GM12878 (cell line): ENCODE measurements at regions not wholly inside any gene's neighbourhood (a gene's known extent, or its start where the extent isn't known, plus 50 kb on each side); places are given as distances from the start of the nearest gene placed in this dataset.

Source experiments
- ATAC-seq: fragments of 200-7000 bp; cut with Tn5 transposase; 3 replicates; pipeline ENCODE4 v1.9.1; 2020; ENCODE audit warnings: mild to moderate bottlenecking, moderate library complexity
- BruUV-seq: library from RNA; stranded (reverse); fragments of 400-500 nt; replicated peaks from 2 replicates; lab custom pipeline; 2021; lab: Mats Ljungman, UMichigan
- CTCF ChIA-PET: fragments of 300-600 bp; sonication (Branson Sonifier 250); formaldehyde crosslinking; extraction: SDS; loops from one replicate; lab custom pipeline; 2021; ENCODE audit warnings: inconsistent platforms; lab: Yijun Ruan, JAX
- POLR2A ChIA-PET: fragments of 350-600 bp; formaldehyde crosslinking; extraction: SDS; loops from one replicate; lab custom pipeline; 2021; ENCODE audit warnings: inconsistent platforms; lab: Charles Lee
- RAD21 ChIA-PET: fragments of 300-600 bp; sonication (Branson Sonifier 250); formaldehyde crosslinking; loops from one replicate; lab custom pipeline; 2023; ENCODE audit warnings: antibody characterized with exemption; ENCODE audit not compliant: unreplicated experiment; lab: Charles Lee
- SMC1A ChIA-PET: fragments of 300-600 bp; sonication (Branson Sonifier 250); formaldehyde crosslinking; loops from one replicate; lab custom pipeline; 2023; ENCODE audit not compliant: unreplicated experiment, uncharacterized antibody; lab: Charles Lee
- DNase-seq: peaks from one replicate; pipeline ENCODE4 v3.0.0-alpha.2; 2011; ENCODE audit warnings: low read depth, low spot score
- FAIRE-seq: peaks from 3 replicates; lab custom pipeline; 2011; peaks lifted over from hg19 to GRCh38; lab: Jason Lieb, UNC
- H2AFZ ChIP-seq: 2 replicates; pipeline ENCODE4 v1.6.0; 2011; ENCODE audit warnings: low read depth, low read length, control low read depth; ENCODE audit not compliant: control insufficient read depth
- H3K27ac ChIP-seq: 2 replicates; pipeline ENCODE4 v1.5.1; 2011; ENCODE audit warnings: control low read depth; ENCODE audit not compliant: control insufficient read depth, insufficient read depth
- H3K27me3 ChIP-seq, 2 experiments: replicated peaks in 1 of 2; 2 replicates each; pipeline versions ENCODE4 v1.6.0 to v1.6.1; 2011; ENCODE audit warnings: low read length in 1 of 2; ENCODE audit not compliant: control insufficient read depth in 2 of 2, insufficient read depth in 2 of 2
- H3K36me3 ChIP-seq, 2 experiments: 2 replicates each; pipeline ENCODE4 v1.5.1; 2011; ENCODE audit warnings: low read length in 1 of 2; ENCODE audit not compliant: control insufficient read depth in 2 of 2, insufficient read depth in 2 of 2
- H3K4me1 ChIP-seq: 2 replicates; pipeline ENCODE4 v1.6.1; 2011; ENCODE audit warnings: mild to moderate bottlenecking, low read length, moderate library complexity, mixed read lengths; ENCODE audit not compliant: control insufficient read depth, insufficient read depth
- H3K4me2 ChIP-seq: 2 replicates; pipeline ENCODE4 v1.6.0; 2011; ENCODE audit warnings: control low read depth; ENCODE audit not compliant: control insufficient read depth, insufficient read depth
- H3K4me3 ChIP-seq: fragments of 200-600 bp; sonication (generic); 2 replicates; pipeline ENCODE4 v1.5.1; 2016
- H3K79me2 ChIP-seq: 2 replicates; pipeline ENCODE4 v1.6.0; 2011; ENCODE audit warnings: low read length; ENCODE audit not compliant: control insufficient read depth, insufficient read depth
- H3K9ac ChIP-seq: 2 replicates; pipeline ENCODE4 v1.8.0; 2011; ENCODE audit warnings: low read length, control low read depth, mixed read lengths; ENCODE audit not compliant: control insufficient read depth, insufficient read depth
- H3K9me3 ChIP-seq: replicated peaks from 3 replicates; pipeline ENCODE4 v1.5.1; 2011; ENCODE audit warnings: mild to moderate bottlenecking, low read length; ENCODE audit not compliant: control insufficient read depth, insufficient read depth
- H4K20me1 ChIP-seq: 2 replicates; pipeline ENCODE4 v1.6.0; 2011; ENCODE audit not compliant: control insufficient read depth, insufficient read depth
- WGBS: methylation state at CpG from one replicate; pipeline ENCODE4 v1.1.6; 2016; ENCODE audit warnings: low lambda C conversion rate; ENCODE audit not compliant: insufficient replicate concordance, insufficient coverage; ENCODE audit errors: missing lambda C conversion rate; 5-methylcytosine and 5-hydroxymethylcytosine counted together
- in situ Hi-C: fragments of 300-500 bp; cut with MboI; formaldehyde crosslinking; loops from 9 replicates; pipeline ENCODE4 v1.14.3; 2018; ENCODE audit warnings: mixed read lengths
- intact Hi-C: fragments of 100-400 bp; cut with micrococcal nuclease; formaldehyde crosslinking; loops from one replicate; pipeline ENCODE4 v1.14.2; 2022; ENCODE audit not compliant: unreplicated experiment
- TF ChIP-seq, protein P1 (sequence below): fragments of 150-350 bp; IDR thresholded peaks from 2 replicates; pipeline ENCODE4 v1.6.1; 2016; ENCODE audit warnings: low read depth, low read length

DNA sequence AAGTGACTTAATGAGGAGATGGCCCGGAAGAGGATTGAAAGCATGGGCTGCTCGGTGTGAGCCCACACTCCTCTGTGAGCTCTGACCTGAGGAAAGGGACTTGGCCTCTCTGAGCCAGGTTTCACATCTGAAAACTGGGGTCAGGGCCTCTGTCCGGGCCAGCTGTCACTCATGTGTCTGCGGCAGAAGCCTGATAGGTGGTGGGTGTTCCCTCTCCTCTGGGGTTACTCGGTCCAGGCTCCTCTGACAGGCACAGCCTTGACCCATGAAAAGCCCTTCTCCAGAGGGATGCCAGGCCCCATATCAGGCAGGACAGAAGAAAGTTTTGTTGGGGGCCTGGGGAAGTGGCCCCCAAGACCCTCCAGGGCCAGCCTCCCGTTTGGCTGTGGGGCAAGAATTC lies 131.4 kb downstream of the CHSY1 start:
- intact Hi-C loops = no loop called here
- POLR2A ChIA-PET = interaction anchor here (1.2 kb wide), 1 partner anchor 131 kb away, joined by 5 read pairs; the partner anchor contains the start of gene CHSY1
- 79% methylated on average over 6 of the region's 6 CpGs for WGBS
- no peak for DNase-seq
- H3K9ac ChIP-seq = no peak overlapping the region
- no peak for FAIRE-seq
- SMC1A ChIA-PET = interaction anchor here (1.2 to 9.4 kb wide), 6 partner anchors 16 to 135 kb away, joined by 3 to 119 read pairs (median 8); partner anchors contain the start of gene CHSY1
- no peak overlapping the region for H3K27ac ChIP-seq
- BruUV-seq = no TSS peak
- H3K4me3 ChIP-seq = no peak overlapping the region
- TF ChIP-seq, protein P1, sequence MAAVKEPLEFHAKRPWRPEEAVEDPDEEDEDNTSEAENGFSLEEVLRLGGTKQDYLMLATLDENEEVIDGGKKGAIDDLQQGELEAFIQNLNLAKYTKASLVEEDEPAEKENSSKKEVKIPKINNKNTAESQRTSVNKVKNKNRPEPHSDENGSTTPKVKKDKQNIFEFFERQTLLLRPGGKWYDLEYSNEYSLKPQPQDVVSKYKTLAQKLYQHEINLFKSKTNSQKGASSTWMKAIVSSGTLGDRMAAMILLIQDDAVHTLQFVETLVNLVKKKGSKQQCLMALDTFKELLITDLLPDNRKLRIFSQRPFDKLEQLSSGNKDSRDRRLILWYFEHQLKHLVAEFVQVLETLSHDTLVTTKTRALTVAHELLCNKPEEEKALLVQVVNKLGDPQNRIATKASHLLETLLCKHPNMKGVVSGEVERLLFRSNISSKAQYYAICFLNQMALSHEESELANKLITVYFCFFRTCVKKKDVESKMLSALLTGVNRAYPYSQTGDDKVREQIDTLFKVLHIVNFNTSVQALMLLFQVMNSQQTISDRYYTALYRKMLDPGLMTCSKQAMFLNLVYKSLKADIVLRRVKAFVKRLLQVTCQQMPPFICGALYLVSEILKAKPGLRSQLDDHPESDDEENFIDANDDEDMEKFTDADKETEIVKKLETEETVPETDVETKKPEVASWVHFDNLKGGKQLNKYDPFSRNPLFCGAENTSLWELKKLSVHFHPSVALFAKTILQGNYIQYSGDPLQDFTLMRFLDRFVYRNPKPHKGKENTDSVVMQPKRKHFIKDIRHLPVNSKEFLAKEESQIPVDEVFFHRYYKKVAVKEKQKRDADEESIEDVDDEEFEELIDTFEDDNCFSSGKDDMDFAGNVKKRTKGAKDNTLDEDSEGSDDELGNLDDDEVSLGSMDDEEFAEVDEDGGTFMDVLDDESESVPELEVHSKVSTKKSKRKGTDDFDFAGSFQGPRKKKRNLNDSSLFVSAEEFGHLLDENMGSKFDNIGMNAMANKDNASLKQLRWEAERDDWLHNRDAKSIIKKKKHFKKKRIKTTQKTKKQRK = no peak
- RAD21 ChIA-PET = interaction anchor here (0.9 to 2.0 kb wide), 4 partner anchors 15 to 138 kb away, joined by 4 to 9 read pairs (median 6); no protein-coding TSS in a partner anchor
- CTCF ChIA-PET = interaction anchor here (0.6 to 5.1 kb wide), 6 partner anchors 20 to 136 kb away, joined by 3 to 60 read pairs (median 10); no protein-coding TSS in a partner anchor
- no peak overlapping the region for H3K4me2 ChIP-seq
- in situ Hi-C loops = no loop called here
- H3K9me3 ChIP-seq = no peaks in the 10 kb centered on the region
- ATAC-seq = no peak
- no peaks in the 10 kb centered on the region for H3K36me3 ChIP-seq
- no peak overlapping the region for H2AFZ ChIP-seq
- no peaks in the 10 kb centered on the region for H4K20me1 ChIP-seq
- no peaks in the 10 kb centered on the region for H3K79me2 ChIP-seq
- H3K27me3 ChIP-seq = no peaks in the 10 kb centered on the region; a peak in 1 of 4 replicates
- H3K4me1 ChIP-seq = peaks cover 23% of the 10 kb centered on the region
